Fibroblast of skin of back (primary cell): ENCODE measurements at regions not wholly inside any gene's neighbourhood (a gene's known extent, or its start where the extent isn't known, plus 50 kb on each side); places are given as distances from the start of the nearest gene placed in this dataset.

Experiments used
- DNase-seq: peaks from one replicate; pipeline ENCODE4 v3.0.0-alpha.2; 2013

DNA sequence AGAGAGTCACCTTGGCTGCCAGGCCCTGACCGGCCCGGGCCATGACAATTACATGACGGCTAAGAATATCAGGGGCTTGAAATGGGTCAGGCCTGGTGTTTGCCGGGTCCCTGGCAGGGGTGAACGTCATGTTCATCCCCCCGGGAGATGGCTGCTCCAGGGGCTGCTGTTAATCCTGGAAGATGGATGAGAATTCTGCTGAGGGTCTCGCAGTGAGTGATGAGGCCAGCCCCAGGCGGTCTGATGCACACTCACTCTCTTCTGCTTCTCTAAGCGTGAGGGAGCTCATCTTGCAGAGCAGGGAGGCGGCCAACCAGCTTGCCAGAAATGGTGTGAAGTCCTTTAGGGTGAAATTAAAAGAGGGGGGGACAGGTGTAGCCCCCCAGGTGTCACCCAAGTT lies 101.3 kb upstream of the ANO1 start:
- no peak for DNase-seq

DNA sequence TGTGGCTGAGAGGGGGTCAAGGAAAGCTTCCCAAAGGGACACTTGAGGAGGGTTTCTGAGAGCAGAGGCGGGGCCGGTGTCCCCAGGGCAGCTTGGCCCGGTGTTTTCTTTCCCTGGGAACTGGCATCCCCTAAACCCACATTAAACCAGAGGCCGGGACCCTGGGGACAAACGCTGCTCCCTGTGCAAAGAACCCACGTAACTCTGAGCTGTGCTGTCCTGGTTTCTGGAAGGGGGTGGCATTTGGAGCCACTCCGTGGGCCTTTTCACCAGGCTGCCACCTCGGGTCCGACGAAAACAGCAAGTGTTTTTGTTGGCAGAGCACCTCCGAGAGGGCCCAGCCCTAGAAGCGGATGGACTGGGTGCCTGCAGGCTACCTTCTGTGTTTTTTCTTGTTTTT lies 100.2 kb upstream of the ANO1 start:
- no peak for DNase-seq

DNA sequence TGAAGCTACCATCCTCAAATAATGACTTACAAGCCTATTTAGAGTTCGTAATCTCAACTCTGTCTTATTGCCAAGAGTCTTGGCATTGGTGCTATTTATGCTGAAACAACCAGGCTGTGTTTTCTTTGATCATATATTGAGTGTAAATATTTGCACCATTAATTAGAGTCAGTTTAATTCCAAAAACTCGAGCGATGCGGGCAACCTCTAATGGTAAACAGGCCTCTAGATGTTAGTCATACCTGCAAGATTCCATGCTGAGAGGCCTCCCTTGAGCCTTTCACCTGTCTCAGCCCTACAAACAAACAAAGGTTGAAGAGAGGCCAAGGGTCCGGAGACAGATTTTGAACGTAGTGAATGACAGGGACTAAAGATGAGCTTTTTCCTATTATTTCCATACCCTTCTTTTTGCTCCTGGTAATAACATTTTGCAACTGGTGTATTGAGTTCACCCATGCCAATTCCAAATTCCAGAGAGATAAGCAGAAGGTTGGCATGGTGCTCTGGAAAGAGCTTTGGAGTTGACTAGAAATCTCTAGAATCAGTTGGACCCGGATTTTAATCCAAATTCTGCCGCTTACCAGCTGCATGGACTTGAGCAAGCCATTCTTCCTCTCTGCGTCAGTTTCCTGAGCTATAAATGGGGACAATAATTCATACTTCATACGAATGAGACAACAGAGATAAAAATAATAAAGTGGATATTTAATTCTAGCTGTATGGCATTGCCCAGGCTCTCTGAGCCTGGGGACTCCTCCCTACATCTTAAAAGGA lies 99.1 kb upstream of the ANO1 start:
- no peak for DNase-seq

DNA sequence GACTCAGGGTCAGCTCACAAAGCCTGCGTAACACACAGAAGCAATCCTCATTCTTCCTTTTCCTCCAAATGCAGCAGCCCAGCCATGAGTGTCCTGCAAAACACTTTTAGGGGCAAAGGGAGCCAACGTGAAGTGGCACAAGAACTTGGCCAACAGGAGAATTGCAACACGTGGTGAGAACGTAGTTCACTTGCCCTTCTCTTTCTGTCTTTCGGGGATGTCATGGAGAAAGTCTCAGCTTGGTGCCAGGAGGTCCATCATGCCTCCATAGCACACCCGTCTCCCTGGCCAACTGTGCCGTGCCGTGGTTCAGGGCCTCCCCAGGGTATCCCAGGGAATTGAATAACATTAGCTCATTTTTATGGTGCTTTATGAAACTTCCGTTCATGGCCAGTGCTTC lies 98.5 kb upstream of the ANO1 start:
- DNase-seq: no peak

DNA sequence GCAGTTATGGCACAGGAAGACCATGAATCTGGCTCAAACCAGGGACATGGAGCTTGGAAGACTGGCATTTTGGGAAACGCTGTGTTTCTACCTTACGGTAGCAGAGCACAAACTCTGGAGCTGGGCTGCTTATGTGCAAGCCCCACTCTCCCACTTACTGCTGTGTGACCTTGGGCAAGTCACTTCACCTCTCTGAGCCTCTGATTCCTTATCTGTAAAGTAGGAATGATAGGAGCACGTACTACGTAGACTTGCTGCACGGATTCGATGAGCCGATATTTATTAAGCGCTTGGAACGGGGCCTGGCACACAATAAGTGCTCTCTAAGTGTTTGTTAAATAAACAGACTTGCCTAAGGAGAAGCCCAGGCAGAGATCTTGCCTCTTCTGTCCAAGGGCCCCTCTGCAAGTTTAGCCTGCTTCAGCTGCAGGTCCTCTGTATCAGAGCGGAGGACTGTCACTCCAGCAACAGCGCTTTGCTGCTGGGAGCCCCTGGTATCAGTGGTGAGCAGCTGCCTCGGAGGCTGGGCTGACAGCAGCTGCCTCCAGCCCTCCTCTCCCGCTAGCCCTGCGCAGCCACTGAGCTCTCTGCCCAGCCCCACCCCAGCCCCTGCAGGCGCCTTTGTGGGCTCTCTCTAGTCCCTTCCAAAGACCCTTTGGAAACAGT lies 96.9 kb upstream of the ANO1 start:
- no peak for DNase-seq

DNA sequence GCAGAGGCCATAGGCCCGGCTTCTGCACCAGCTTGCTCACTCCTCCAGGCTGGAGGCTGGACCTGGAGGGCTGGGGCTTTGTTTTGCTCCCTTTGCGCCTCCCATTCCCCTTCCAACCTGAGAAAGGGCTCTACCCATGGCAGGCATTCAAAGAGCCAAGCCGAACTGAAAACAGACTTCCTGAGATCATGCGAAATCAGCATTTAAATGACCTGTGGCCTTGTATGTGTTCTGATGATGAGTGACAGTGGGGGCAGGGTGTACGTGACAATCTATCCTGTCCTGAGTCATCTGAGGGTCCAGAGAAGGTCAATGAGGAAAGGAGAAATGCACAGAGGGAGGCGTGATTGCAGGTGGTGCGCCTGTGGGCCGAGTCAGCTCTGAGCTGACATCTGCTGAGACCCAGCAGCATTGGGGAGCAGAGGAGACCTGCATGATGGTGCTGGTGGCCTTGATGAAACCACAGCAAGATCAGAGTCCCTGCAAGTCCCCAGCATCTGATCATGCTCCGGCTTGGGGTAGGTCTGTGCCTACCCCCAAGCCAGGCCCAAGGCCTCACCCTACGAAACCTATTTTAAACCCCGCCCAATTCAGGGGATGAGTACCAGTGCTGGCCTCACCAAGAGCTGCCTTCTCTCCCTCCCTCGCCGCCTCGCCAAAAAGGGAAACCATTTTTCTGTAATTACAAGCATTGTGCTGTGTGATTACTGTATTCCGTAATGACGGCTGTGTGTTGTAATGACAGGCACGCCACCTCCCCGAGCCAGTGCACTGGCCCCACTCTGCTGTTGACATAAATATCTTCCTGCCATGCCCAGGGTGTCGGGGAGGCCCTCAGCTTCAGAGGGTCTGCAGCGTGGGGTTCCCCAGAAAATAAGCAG lies 95.2 kb upstream of the ANO1 start:
- DNase-seq: no peak

DNA sequence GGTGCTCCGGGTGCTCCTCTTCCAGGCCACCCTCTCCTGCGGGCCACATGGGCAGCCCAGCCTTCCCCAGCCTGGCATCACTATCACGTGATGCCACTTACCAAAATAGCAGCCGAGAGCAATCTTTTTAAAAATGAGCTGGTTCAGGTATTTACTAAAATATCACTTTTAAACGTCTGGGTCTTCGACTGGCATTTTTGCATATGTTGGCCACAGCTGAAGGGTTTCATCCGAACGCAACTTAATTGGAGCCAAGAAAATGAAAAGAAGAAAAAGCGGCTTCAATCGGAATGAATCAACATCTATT lies 94.6 kb upstream of the ANO1 start:
- DNase-seq: no peak

DNA sequence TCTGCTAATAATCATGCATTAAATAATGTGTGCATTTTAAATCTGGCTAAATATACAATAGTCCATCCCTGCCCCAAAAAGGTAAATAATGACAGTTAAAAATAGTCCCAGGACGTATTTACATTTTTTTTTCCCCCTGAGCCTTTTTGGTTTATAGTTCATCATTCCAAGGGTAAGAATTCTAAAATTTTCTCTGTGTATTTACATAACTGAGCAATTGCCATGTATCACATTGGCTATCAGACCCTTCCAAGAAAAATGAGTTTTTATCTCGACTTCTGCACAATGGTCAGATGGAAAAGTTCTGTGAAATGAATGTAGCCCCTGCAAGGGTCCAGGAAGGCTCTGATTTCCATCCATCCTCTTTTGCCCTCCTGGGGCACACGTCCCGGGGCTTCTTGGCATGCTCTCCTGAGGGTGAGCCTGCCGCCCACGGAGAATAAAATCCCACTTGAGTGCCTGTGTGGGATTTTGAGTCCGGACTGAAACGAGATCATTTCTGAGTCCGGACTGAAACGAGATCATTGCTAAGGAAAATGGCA lies 94.1 kb upstream of the ANO1 start:
- DNase-seq: peak; percentile 24

DNA sequence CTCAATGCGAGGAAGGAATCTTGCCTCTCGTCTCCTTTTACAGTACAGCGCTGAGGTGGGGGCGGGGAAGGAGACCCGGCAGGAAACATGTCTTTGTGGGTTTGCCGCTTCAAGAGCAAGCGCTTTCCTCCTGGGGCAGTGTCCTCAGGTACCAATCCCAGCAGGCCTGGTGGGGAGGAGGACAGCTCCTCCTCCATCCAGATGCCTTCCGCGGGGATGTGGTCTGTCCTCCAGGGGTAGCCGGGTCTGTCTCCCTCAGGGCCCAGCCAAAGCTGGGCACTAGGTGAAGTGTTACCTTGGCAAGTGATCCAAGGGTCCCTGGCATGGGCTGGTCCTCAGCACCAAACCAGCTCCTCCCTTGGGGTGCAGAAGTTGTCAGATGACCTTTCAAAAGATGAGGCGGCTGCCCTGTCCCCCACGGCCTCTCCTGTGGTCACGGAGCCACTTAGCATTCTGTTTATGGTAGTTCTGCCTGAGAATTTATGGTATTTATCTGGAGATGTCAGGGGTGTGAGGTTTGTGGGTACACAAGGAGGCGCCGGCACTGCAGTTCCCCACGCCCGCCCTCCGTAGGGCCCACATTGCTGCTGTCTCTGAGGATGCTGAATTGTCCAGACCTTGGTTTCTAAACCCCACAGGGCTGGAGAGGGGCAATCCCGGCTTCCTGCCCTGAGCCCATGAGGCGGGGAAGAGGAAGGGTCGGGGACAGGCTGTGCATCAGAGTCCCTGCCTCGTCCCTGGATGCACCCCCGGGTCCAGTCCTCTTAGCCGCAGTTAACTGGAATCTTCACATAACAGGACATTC lies 93.5 kb upstream of the ANO1 start:
- no peak for DNase-seq

DNA sequence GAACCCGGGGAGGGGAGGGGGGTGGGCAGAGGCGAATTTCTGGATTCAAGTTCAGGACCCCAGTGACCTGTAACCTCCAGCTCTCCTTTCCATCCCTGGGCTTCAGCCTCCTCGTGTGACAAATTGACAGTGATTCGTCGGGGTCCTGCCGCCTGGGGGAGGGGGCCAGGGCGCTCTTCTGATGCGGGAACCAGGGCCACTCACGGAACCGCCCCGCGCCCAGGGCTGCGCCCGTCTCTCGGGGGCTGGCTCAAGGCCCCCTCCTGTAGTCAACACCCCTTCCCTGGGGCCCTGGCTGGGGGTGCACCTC lies 92.8 kb upstream of the ANO1 start:
- no peak for DNase-seq

DNA sequence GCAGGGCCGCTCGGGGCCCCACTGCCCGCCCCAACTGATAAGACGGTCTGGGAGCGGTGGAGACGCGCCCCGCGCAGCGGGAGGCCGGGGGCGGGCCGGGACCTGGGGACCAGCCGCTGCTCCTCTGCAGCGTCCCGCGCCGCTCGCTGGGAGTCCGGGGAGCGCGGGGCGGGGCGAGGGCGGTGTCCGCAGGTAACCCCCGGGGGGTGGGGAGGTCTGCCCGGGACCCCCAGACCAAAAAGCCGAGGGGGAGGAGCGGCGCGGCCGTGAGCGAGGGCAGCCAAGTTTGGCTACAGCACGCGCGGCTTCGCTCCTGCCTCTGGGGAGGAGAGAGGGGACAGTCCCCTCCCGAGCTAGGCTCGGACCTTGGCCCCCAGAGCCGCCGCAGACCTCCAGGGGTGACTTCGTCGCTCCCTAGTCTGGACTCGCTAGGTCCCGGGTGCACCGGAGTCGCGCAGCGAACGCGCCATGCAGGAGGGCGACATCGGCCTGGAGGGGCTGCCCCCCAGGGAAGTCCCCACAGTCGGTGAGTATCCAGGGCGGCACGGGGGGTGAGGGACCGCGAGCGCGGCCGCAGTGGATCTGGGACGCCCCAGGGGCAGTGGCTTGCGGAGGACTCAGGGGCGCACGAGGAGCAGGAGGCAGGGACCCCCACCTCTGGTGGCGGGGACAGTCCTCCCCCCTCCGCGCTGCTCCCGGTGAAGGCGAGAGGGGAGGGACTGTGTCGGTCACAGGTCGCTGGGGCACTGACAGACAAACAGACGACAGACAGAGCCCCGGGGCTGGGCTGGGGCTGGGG lies 92.3 kb upstream of the ANO1 start:
- no peak for DNase-seq

DNA sequence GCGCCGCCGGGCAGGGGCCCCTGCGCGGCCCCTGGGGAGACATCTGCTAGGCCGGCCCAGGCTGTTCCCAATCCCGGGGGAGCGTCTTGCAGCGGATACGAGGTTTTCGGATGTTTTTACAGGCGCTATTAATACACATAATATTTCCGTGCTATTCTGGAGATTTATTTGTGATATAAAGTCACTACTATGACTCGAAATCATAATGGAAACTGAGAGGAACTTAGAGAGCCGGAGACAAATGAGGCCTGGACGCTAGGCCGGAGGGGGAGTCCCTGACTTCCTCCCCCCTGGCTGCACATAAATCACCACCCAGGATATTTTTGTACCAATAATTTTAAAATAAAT lies 91.7 kb upstream of the ANO1 start:
- peak; percentile 18 for DNase-seq

DNA sequence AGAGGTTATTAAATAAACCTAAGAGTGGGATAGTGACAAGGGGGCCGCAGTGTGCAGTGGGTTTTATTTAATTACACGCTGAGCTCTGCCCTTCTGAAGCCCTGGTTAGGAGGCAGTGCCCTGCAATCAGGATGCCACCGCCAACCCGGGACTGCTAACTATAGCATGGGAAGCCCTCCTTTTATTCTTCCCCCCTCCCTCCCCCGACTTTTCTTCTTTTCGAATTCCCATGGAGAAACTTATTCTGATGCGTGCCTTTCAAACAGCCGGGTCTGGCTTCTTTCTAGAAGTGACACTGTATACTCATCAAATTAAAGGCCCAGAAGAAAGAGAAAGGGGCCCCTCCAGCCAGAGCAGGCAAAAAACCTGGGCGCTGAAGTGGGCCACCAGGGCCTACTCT lies 91.3 kb upstream of the ANO1 start:
- no peak for DNase-seq

DNA sequence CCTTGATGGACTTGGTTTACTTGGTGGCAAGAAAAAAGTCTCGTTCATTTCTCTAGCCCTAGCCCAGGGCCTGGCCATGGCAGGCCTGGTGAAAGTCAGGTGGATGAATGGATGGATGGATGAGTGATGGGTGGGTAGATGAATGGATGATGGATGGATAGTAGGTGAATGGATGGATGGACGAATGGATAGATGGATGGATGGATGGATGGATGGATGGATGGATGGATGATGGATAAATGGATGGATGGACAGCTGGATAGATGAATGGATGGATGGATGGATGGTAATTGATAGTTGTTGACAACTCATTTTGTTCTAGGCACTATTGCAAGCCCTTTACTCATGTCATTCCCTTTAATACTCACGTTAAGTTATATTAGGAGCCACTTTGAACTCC lies 86.1 kb upstream of the ANO1 start:
- DNase-seq: no peak

DNA sequence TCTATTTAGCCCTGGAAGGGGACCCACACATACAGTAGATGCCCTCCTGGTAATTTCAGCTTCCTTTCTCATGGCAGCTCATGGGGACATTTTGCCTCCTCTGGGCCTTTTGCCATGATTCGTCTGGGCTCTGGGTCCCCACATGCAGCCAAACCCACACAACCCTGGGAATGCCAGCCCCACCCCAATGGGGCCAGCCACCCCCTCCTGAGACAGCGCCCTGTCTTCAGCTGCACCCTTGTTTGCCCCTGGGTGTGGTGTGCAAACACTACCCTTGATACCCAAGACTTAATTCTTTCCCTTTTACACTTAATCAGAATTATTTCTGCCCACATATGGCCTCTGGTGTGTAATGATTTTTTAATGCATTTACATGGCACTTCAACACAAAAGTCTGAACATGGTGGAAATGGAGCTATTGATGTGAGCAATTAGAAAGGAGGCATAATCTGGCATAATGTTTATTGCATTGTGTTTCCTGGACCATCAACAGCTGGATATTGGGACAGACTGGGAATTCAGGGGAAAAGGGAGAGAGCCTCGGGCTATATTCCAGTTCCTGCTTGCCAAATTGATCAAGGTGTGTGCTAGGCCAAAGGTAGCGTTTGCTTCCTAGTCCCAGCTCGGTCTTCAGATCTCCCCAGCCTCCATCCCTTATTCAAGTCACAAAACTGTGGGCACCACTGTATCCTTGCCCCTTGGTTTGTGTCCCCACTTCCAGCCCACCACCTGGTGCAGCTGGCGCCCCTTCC lies 85.0 kb upstream of the ANO1 start:
- no peak for DNase-seq

DNA sequence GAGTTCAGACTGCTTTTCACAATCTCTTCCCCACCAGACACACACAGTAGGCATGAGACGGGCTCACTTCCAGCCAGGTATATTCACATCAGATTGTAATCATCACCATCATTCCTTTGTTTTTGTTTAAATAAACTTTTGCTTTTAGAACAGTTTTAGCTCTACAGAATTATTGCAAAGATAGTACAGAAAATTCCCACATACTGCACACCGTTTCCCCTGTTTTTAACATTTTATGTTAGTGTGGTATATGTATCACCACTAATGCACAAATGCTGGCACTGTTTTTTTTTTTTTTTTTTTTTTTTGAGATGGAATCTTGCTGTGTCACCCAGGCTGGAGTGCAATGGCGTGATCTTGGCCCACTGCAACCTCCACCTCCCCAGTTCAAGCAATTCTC lies 83.3 kb upstream of the ANO1 start:
- no peak for DNase-seq

DNA sequence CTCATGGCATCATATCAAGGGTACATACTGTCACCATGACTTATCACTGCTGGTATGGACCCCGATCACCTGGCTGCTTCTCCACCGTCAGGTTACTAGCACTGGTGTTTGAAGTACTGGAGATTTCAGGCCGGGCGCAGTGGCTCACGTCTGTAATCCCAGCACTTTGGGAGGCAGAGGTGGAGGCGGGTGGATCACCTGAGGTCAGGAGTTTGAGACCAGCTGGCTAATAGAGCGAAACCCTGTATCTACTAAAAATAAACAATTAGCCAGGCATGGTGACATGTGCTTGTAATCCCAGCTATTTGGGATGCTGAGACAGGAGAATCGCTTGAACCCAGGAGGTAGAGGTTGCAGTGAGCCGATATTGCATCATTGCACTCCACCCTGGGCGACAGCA lies 82.4 kb upstream of the ANO1 start:
- no peak for DNase-seq

DNA sequence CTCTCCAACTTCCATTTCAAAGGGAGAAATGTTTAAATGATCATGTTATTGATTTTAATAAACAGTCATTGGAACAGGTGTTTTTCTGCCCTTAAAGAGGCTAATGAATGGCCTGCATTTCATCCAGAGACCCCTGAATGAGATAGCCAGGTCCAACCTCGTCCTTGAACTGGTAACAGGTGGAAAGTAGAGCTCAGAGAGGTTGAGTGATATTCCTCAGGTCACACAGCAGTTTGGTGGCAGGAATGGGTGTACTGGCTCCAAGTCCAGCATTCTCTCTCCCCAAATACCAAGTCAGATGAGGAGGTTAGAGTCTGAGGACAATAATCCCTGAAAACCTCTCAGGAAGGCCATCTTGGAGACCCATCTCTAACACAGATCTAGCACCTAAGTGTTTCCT lies 81.7 kb upstream of the ANO1 start:
- DNase-seq: no peak

DNA sequence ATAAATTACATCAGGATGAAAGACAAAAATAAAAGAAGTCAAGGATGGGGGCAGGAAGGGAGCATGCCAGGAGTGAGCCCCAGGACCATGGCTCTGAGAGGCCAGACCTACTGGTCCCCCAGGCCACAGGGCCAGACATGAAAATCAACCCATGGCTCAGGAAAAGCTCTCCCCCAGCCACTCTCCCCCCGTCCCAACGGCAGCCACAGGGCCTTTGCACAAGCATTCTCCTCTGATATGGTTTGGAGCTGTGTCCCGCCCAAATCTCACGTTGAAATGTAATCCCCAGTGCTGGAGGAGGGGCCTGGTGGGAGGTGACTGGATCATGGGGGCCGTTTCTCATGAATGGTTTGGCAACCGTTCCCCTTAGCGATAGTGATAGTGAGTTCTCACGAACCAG lies 80.8 kb upstream of the ANO1 start:
- DNase-seq: no peak

DNA sequence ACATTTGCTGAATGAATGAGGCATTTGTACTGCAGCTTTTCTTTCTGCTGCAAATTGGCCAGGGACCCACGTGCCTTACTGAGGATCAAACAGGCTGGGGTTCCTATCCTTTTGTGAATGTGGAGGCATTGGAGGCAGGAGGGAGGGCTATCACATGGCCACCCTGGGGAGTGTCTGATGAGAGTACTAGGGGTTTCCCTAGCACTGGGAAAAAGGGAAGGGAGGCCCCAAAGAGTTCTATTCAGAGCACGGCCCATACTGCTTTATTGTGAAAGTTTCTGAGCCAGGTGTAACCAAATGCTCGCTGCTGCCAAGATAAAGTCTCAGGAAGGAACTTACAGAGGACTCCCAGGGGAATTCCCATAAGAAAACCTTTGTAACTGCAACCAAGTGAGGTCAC lies 78.4 kb upstream of the ANO1 start:
- DNase-seq: no peak

DNA sequence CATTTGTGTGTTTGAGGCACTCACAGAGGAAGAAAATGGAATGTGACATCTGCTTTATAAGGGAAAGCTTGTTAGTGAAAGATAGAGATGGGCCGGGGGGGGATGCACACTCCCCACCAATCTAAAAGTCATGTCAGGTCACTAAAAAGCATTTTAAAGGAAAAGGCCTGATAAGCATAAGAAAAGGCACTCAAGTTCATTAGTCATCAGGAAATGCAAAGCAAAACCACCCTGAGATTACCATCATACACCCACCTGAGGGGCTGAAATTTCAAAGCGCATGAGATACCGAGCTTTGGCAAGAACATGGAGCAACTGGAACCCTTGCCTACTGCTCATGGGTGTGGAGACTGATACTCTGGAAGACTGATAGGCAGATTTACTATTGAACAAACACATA lies 77.9 kb upstream of the ANO1 start:
- no peak for DNase-seq
